ENCODE measurements at regions not wholly inside any gene's neighbourhood (a gene's known extent, or its start where the extent isn't known, plus 50 kb on each side); places are given as distances from the start of the nearest gene placed in this dataset.
"Not testable (repeated sequence)": the region's sequence is repeated elsewhere in the genome, so short reads cannot be mapped to it uniquely, and the experiment has no call there.

- H4K20me1 ChIP-seq (ENCODE audit: insufficient read depth, low read length) = no peaks in the 10 kb centered on the region
- H3K4me3 ChIP-seq (replicated peaks in 1 of 3; ENCODE audit: low read depth in 2 of 3, low read length in 3 of 3) = no peak overlapping the region
- peaks cover 4 to 9% of the 10 kb centered on the region in 2 donors for H3K4me1 ChIP-seq (ENCODE audit: control insufficient read depth in 1 of 2, insufficient read depth in 2 of 2, low read length in 2 of 2)
- peaks cover 10 to 17% (median 12%) of the 10 kb centered on the region in 3 donors for H3K27me3 Mint-ChIP-seq (ENCODE audit: low read depth in 3 of 3)
- no peak overlapping the region for H3K9ac ChIP-seq (ENCODE audit: insufficient read depth, low read length, poor library complexity, severe bottlenecking)
- H3K27ac ChIP-seq (ENCODE audit: low read depth in 1 of 2, low read length in 2 of 2) = no peak overlapping the region
- intact Hi-C loops (cut with micrococcal nuclease) = no loop called here
- H3K4me2 ChIP-seq (replicated peaks; ENCODE audit: extremely low read depth, low read length, poor library complexity, severe bottlenecking) = no peak overlapping the region
- H3K9me3 ChIP-seq (replicated peaks in 1 of 2; ENCODE audit: control insufficient read depth in 1 of 2, insufficient read depth in 1 of 2, low read length in 2 of 2) = peaks cover 0 to 16% of the 10 kb centered on the region in 2 donors
- H2AFZ ChIP-seq (ENCODE audit: insufficient read depth, low read depth, low read length, poor library complexity, severe bottlenecking) = no peak overlapping the region
- H3K36me3 Mint-ChIP-seq = no peaks in the 10 kb centered on the region
- no peak overlapping the region for H3K27ac Mint-ChIP-seq
- H3K36me3 ChIP-seq (replicated peaks in 1 of 2; ENCODE audit: control insufficient read depth in 1 of 2, insufficient read depth in 2 of 2, low read length in 2 of 2) = no peaks in the 10 kb centered on the region
- H3K27me3 ChIP-seq (ENCODE audit: control insufficient read depth in 2 of 2, insufficient read depth in 2 of 2, low read length in 2 of 2) = peaks cover 0 to 9% of the 10 kb centered on the region in 2 donors
- TF ChIP-seq, protein P1, sequence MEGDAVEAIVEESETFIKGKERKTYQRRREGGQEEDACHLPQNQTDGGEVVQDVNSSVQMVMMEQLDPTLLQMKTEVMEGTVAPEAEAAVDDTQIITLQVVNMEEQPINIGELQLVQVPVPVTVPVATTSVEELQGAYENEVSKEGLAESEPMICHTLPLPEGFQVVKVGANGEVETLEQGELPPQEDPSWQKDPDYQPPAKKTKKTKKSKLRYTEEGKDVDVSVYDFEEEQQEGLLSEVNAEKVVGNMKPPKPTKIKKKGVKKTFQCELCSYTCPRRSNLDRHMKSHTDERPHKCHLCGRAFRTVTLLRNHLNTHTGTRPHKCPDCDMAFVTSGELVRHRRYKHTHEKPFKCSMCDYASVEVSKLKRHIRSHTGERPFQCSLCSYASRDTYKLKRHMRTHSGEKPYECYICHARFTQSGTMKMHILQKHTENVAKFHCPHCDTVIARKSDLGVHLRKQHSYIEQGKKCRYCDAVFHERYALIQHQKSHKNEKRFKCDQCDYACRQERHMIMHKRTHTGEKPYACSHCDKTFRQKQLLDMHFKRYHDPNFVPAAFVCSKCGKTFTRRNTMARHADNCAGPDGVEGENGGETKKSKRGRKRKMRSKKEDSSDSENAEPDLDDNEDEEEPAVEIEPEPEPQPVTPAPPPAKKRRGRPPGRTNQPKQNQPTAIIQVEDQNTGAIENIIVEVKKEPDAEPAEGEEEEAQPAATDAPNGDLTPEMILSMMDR (IDR thresholded peaks at IDR 0.05) = no peak
- H3K4me3 Mint-ChIP-seq = no peak overlapping the region
- 90% methylated on average over 15 of the region's 23 CpGs for WGBS (ENCODE audit: insufficient coverage)
- no peaks in the 10 kb centered on the region for H3K79me2 ChIP-seq (ENCODE audit: insufficient read depth, low read length)
- DNase-seq = no peak
- peaks cover 3 to 12% (median 7%) of the 10 kb centered on the region in 7 donors for H3K9me3 Mint-ChIP-seq
- H3K4me1 Mint-ChIP-seq = peaks cover 10% of the 10 kb centered on the region
Measured at GRCh38 chr22:23452231-23453010, 127.7 kb downstream of the IGLL1 start.

DNA sequence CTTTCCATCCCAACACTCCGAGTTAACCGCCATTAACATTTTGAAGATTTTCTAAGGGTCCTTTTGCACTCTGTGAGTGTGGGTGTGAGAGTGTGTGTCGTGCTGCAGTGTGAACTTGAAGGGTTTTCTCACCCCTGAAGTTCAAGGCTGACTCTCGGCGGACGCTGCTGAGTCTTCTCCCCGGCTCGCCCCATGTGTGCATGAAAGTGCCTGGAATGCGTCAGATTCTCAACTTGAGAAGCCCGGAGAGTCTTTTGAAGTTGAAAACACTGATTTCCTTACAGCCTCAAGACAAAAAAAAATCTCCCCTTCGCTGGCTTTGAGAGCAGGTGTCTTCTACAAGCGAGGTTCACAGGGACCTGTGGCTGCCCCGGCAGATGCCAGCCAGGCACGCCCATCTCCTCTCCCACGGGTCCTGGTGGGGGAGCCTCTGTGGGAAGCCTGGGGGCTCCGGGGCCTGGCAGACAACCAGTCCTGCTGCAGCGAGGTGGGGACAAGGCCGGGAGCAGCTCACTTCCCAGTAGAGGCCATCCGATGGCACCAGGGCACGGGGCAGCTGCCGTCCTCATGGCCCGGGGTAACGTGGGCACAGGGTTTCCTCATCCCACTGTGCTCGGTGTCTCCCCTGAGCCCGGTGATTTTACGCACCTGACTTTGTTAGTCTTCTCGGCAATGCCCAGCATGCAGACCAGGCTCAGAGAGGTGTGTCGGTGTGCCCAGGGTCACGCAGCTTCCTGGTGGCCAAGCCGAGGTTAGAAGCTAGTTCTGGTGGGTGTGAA, 128.4 kb downstream of the IGLL1 start:
- H3K27ac ChIP-seq (ENCODE audit: low read depth in 1 of 2, low read length in 2 of 2); H3K36me3 ChIP-seq (replicated peaks in 1 of 2; ENCODE audit: control insufficient read depth in 1 of 2, insufficient read depth in 2 of 2, low read length in 2 of 2); H3K4me3 ChIP-seq (replicated peaks in 1 of 3; ENCODE audit: low read depth in 2 of 3, low read length in 3 of 3); DNase-seq; H2AFZ ChIP-seq (ENCODE audit: insufficient read depth, low read depth, low read length, poor library complexity, severe bottlenecking); H3K79me2 ChIP-seq (ENCODE audit: insufficient read depth, low read length); H3K36me3 Mint-ChIP-seq; H3K9ac ChIP-seq (ENCODE audit: insufficient read depth, low read length, poor library complexity, severe bottlenecking); H3K4me1 Mint-ChIP-seq; H3K4me2 ChIP-seq (replicated peaks; ENCODE audit: extremely low read depth, low read length, poor library complexity, severe bottlenecking); H3K27me3 Mint-ChIP-seq (ENCODE audit: low read depth in 3 of 3); H3K27me3 ChIP-seq (ENCODE audit: control insufficient read depth in 2 of 2, insufficient read depth in 2 of 2, low read length in 2 of 2); H4K20me1 ChIP-seq (ENCODE audit: insufficient read depth, low read length); H3K4me1 ChIP-seq (ENCODE audit: control insufficient read depth in 1 of 2, insufficient read depth in 2 of 2, low read length in 2 of 2); H3K4me3 Mint-ChIP-seq; intact Hi-C loops (cut with micrococcal nuclease); H3K27ac Mint-ChIP-seq: not testable (repeated sequence)
- WGBS (ENCODE audit: insufficient coverage) = 96% methylated on average over 15 of the region's 30 CpGs
- peaks cover 10 to 20% (median 15%) of the 10 kb centered on the region in 7 donors for H3K9me3 Mint-ChIP-seq
- H3K9me3 ChIP-seq (replicated peaks in 1 of 2; ENCODE audit: control insufficient read depth in 1 of 2, insufficient read depth in 1 of 2, low read length in 2 of 2) = peaks cover 5 to 24% of the 10 kb centered on the region in 2 donors

- H3K27me3 Mint-ChIP-seq (ENCODE audit: low read depth in 3 of 3); H3K36me3 ChIP-seq (replicated peaks in 1 of 2; ENCODE audit: control insufficient read depth in 1 of 2, insufficient read depth in 2 of 2, low read length in 2 of 2); H3K36me3 Mint-ChIP-seq; H3K79me2 ChIP-seq (ENCODE audit: insufficient read depth, low read length); H2AFZ ChIP-seq (ENCODE audit: insufficient read depth, low read depth, low read length, poor library complexity, severe bottlenecking); H3K4me3 ChIP-seq (replicated peaks in 1 of 3; ENCODE audit: low read depth in 2 of 3, low read length in 3 of 3); H3K27ac ChIP-seq (ENCODE audit: low read depth in 1 of 2, low read length in 2 of 2); DNase-seq; H3K27ac Mint-ChIP-seq; H3K4me2 ChIP-seq (replicated peaks; ENCODE audit: extremely low read depth, low read length, poor library complexity, severe bottlenecking); H4K20me1 ChIP-seq (ENCODE audit: insufficient read depth, low read length); H3K9ac ChIP-seq (ENCODE audit: insufficient read depth, low read length, poor library complexity, severe bottlenecking); intact Hi-C loops (cut with micrococcal nuclease); H3K27me3 ChIP-seq (ENCODE audit: control insufficient read depth in 2 of 2, insufficient read depth in 2 of 2, low read length in 2 of 2); H3K4me1 ChIP-seq (ENCODE audit: control insufficient read depth in 1 of 2, insufficient read depth in 2 of 2, low read length in 2 of 2); H3K4me1 Mint-ChIP-seq; H3K4me3 Mint-ChIP-seq: not testable (repeated sequence)
- peaks cover 11 to 27% of the 10 kb centered on the region in 2 donors for H3K9me3 ChIP-seq (replicated peaks in 1 of 2; ENCODE audit: control insufficient read depth in 1 of 2, insufficient read depth in 1 of 2, low read length in 2 of 2)
- 95% methylated on average over 13 of the region's 15 CpGs for WGBS (ENCODE audit: insufficient coverage)
- peaks cover 16 to 26% (median 22%) of the 10 kb centered on the region in 7 donors for H3K9me3 Mint-ChIP-seq
Measured at GRCh38 chr22:23450821-23451220, 129.3 kb downstream of the IGLL1 start.
